GM12872 (cell line): ENCODE measurements at regions not wholly inside any gene's neighbourhood (a gene's known extent, or its start where the extent isn't known, plus 50 kb on each side); places are given as distances from the start of the nearest gene placed in this dataset.

ENCODE experiments used
- TF ChIP-seq, protein P1 (sequence below): IDR thresholded peaks from 3 replicates; pipeline ENCODE4 v1.5.1; 2011; ENCODE audit warnings: low read depth, mild to moderate bottlenecking, low read length, moderate library complexity; ENCODE audit not compliant: insufficient read depth

DNA sequence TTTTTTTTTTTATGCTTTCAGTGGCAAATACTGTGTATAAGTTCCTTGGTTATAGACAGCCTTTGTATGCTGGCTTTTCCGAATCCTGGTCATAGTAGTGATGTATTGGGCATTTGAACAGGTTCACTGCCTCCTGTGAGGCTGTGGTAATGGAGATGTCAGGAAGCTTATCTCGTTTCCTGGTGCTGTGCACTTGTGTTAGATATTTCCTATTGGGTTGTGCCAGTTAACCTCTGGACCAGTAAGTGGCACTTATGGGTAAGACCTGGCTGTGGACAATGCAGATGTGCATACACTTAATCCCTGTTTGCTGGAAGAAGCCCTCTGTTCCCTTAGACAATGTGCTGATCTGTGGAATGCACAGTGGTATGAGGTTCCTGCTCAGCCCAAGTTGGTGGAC is 135.4 kb upstream of the KITLG start:
- TF ChIP-seq, protein P1, sequence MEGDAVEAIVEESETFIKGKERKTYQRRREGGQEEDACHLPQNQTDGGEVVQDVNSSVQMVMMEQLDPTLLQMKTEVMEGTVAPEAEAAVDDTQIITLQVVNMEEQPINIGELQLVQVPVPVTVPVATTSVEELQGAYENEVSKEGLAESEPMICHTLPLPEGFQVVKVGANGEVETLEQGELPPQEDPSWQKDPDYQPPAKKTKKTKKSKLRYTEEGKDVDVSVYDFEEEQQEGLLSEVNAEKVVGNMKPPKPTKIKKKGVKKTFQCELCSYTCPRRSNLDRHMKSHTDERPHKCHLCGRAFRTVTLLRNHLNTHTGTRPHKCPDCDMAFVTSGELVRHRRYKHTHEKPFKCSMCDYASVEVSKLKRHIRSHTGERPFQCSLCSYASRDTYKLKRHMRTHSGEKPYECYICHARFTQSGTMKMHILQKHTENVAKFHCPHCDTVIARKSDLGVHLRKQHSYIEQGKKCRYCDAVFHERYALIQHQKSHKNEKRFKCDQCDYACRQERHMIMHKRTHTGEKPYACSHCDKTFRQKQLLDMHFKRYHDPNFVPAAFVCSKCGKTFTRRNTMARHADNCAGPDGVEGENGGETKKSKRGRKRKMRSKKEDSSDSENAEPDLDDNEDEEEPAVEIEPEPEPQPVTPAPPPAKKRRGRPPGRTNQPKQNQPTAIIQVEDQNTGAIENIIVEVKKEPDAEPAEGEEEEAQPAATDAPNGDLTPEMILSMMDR, result no peak

DNA sequence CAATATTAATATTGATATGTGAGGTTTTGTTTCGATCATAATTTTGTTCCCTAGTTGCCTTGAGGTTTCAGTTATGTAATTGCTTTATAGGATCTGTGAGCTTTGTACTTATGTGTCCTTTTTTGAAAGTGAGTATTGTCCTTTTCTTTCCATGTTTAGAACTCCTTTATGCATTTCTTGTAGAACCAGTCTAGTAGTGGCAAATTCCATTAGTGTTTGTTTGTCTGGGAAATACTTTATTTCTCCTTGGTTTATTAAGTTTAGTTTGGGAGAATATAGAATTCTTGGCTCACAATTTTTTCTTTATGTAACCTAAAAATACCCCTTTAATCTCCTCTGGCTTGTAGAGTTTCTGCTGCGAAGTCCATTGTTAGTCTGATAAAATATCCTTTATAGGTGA is 127.5 kb upstream of the KITLG start:
- TF ChIP-seq, protein P1, result no peak

DNA sequence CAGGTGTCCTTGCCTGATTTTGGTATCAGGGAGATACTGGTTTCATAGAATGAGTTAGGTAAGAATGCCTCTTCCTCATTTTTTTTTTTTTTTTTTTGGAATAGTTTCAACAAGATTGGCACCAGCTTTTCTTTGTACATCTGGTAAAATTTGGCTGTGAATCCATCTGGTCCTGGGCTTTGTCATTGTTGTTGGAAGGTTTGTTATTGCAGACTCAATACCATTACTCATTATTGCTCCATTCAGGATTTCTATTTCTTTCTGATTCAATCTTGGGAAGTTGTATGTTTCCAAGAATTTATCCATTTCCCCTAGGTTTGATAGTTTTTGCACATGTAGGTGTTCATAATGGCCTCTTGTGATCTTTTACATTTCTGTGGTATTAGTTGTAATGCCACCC is 126.0 kb upstream of the KITLG start:
- TF ChIP-seq, protein P1, result no peak

DNA sequence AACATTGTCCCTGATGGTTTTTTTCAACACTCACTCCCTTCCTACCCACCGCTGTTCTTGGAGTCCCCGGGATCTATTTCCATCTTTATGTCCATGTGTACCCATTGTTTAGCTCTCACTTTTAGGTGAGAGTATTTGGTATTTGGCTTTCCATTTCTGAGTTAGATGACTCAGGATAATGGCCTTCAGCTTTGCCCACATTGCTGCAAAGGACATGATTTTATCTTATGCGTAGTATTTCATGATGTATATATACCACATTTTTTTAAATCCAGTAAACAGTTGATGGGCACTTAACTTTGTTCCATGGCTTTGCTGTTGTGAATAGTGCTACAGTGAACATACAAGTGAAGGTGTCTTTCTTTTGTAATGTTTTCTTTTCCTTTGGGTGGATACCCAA is 123.5 kb upstream of the KITLG start:
- TF ChIP-seq, protein P1, result no peak

DNA sequence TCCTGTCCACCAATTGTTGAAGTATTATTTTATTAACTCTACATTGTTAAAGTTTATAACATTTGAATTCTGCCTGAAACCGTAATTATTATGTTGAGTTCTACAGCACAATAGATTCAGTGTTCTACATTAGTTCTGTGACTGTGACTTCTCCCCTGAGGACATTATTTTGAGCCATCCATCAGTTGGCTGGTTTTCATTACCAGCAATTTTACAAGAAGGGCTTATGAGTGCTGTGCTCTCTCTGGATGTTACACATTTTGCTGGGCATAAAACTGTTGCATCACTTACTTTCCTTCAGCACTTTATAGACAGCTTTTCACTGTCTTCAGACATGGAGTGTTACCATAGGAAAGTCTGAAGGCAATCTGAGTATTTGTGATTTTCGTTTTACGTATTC is 118.2 kb upstream of the KITLG start:
- TF ChIP-seq, protein P1, result no peak

DNA sequence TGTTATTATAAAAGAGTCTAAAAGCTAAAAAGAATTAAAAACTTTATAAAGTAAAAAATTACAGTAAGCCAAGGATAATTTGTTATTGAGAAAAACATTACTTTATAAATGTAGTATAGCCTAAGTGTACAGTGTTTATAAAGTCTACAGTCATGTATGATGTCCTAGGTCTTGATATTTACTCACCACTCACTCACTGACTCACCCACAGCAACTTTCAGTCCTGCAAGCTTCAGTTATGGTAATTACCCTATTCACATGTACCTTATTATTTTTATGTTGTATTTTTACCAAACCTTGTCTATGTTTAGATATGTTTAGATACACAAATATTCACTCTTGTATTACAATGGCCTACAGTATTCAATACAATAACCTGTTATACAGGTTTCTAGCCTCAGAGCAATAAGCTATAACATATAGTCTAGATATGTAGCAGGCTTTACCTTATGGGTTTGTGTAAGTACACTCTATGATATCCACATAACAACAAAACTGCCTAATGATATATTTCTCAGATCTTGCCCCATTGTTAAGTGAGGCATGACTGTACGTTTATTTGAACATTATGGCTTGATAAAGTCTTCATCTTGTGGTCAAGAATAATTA is 113.7 kb upstream of the KITLG start:
- TF ChIP-seq, protein P1, result no peak

DNA sequence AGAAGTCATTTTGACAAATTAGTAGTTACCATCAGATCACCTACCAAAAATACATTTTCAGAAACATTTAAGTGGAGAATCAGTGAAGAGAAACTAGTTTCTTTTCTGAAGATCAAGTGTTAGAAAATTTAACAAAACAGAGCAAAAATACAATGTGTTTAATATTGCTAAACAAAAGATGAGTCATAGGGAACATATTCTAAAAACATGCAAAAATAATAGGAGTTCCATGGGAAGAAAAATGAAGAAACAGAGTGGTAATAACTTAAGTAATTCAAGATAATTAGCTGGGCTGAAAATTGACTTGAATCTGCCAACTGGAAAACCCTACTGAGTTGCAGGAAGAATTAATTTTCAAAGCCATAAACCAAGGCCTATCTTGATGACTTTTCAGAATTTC is 111.5 kb upstream of the KITLG start:
- TF ChIP-seq, protein P1, result no peak
